ENCODE measurements at regions not wholly inside any gene's neighbourhood (a gene's known extent, or its start where the extent isn't known, plus 50 kb on each side); places are given as distances from the start of the nearest gene placed in this dataset.

- Histone ChIP-seq H3K4me1 (no peaks in the 10 kb centered on the region), H3K27me3 (peaks cover 0 to 4% of the 10 kb centered on the region in 2 donors), H3K36me3 (no peaks in the 10 kb centered on the region), H3K4me3 (no peak overlapping the region), H3K9me3 (peaks cover 0 to 5% of the 10 kb centered on the region in 2 donors), H3K27ac (no peak overlapping the region)
- intact Hi-C loops (cut with DNase I; ENCODE audit: low total_unique reads), result no loop called here
- TF ChIP-seq POLR2A (IDR thresholded peaks at IDR 0.05) (no peak), CTCF (IDR thresholded peaks at IDR 0.05) (no peak), POLR2AphosphoS5 (IDR thresholded peaks at IDR 0.05) (no peak)
- DNase-seq (ENCODE audit: low spot score in 2 of 2), result no peak
These were observed 55.2 kb upstream of the CACNA1A start for GRCh38 chr19:13561461-13561860.

DNA sequence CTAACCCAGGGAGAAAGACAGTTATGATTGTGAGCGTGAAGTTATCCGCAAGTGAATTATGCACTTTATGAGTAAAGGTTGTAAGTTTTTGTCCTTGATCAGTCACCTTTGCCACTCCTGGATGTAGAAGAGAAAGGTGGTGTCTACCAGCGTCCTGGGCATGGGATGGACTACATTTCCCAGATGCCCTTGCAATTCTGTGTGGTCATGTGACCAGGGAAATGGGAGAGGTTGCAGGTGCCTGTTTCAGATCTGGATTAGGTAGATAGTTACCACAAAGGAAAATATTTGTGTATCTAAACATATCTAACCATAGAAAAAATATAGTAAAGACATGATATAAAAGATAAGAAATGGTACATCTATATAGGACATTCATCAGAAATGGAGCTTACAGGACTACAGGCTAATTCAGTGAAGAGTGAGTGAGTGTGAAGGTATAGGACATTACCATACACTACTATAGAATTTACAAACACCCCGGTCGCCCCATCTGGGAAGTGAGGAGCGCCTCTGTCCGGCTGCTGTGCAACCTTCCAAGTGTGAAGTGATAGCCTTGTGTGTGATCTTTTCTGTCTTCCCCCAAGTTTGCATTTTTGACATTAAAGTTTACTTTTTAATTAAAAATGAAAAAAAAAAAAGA, 51.6 kb upstream of the CACNA1A start:
- Histone ChIP-seq H3K4me1 (no peaks in the 10 kb centered on the region), H3K27ac (no peak overlapping the region), H3K36me3 (no peaks in the 10 kb centered on the region), H3K4me3 (no peak overlapping the region), H3K9me3 (peaks cover 0 to 5% of the 10 kb centered on the region in 2 donors), H3K27me3 (peaks cover 0 to 10% of the 10 kb centered on the region in 2 donors)
- DNase-seq (ENCODE audit: low spot score in 2 of 2), result no peak
- TF ChIP-seq POLR2A (IDR thresholded peaks at IDR 0.05) (no peak), POLR2AphosphoS5 (IDR thresholded peaks at IDR 0.05) (no peak), CTCF (IDR thresholded peaks at IDR 0.05) (no peak)
- intact Hi-C loops (cut with DNase I; ENCODE audit: low total_unique reads), result no loop called here

- Histone ChIP-seq H3K4me3 (no peak overlapping the region), H3K4me1 (no peaks in the 10 kb centered on the region), H3K9me3 (peaks cover 0 to 5% of the 10 kb centered on the region in 2 donors), H3K27ac (no peak overlapping the region), H3K27me3 (peaks cover 0 to 10% of the 10 kb centered on the region in 2 donors), H3K36me3 (no peaks in the 10 kb centered on the region)
- DNase-seq (ENCODE audit: low spot score in 2 of 2), result no peak
- intact Hi-C loops (cut with DNase I; ENCODE audit: low total_unique reads), result no loop called here
- TF ChIP-seq POLR2AphosphoS5 (IDR thresholded peaks at IDR 0.05) (no peak), CTCF (IDR thresholded peaks at IDR 0.05) (no peak), POLR2A (IDR thresholded peaks at IDR 0.05) (no peak)
These were observed 50.3 kb upstream of the CACNA1A start for GRCh38 chr19:13556552-13556951.
